SK-N-SH (cell line): ENCODE measurements at regions not wholly inside any gene's neighbourhood (a gene's known extent, or its start where the extent isn't known, plus 50 kb on each side); places are given as distances from the start of the nearest gene placed in this dataset.

Experiments
- CTCF ChIA-PET: fragments of 300-600, 350-600 bp; formaldehyde crosslinking; extraction: SDS; loops from one replicate; lab custom pipeline; 2021; lab: Yijun Ruan, JAX
- POLR2A ChIA-PET: fragments of 350-600 bp; sonication (Branson Sonifier 250); formaldehyde crosslinking; extraction: SDS; loops from one replicate; lab custom pipeline; 2020; ENCODE audit warnings: antibody characterized with exemption, inconsistent platforms; lab: Yijun Ruan, JAX
- DNase-seq: peaks from one replicate; pipeline ENCODE4 v3.0.0; 2012
- H2AFZ ChIP-seq: fragments of 200-600 bp; sonication (generic); 2 replicates; pipeline ENCODE4 v1.8.1; 2016; ENCODE audit warnings: antibody characterized with exemption, mild to moderate bottlenecking, low read depth
- H3F3A ChIP-seq: fragments of 200-600 bp; sonication (generic); replicated peaks from 2 replicates; pipeline ENCODE3; 2016; ENCODE audit warnings: antibody characterized with exemption, mild to moderate bottlenecking; ENCODE audit not compliant: insufficient read depth
- H3K27ac ChIP-seq, 2 experiments: fragments of 200-500 bp in 1 of 2; fragments of 200-600 bp in 1 of 2; sonication (Bioruptor generic) in 1 of 2; sonication (generic), shearing (Covaris generic) in 1 of 2; 2 replicates each; pipeline versions ENCODE4 v1.5.1 to v1.6.1; 2014 to 2016; ENCODE audit warnings: low read depth in 2 of 2, inconsistent platforms in 1 of 2, low read length in 1 of 2, mild to moderate bottlenecking in 1 of 2, mixed read lengths in 1 of 2
- H3K27me3 ChIP-seq: fragments of 200-600 bp; sonication (generic), shearing (Covaris generic); 2 replicates; pipeline ENCODE4 v1.6.1; 2016; ENCODE audit warnings: mixed run types; ENCODE audit not compliant: insufficient read depth
- H3K36me3 ChIP-seq, 2 experiments: fragments of 200-500 bp in 1 of 2; fragments of 200-600 bp in 1 of 2; sonication (Bioruptor generic) in 1 of 2; sonication (generic) in 1 of 2; replicated peaks in 1 of 2; 2 replicates each; pipeline versions ENCODE3 to v1.5.1; 2014 to 2016; ENCODE audit warnings: low read length in 1 of 2, mild to moderate bottlenecking in 1 of 2; ENCODE audit not compliant: insufficient read depth in 2 of 2, control insufficient read depth in 1 of 2
- H3K4me1 ChIP-seq, 2 experiments: fragments of 200-500 bp in 1 of 2; fragments of 200-600 bp in 1 of 2; sonication (Bioruptor generic) in 1 of 2; sonication (generic), shearing (Covaris generic) in 1 of 2; 2 replicates each; pipeline versions ENCODE4 v1.5.1 to v1.6.1; 2014 to 2016; ENCODE audit warnings: low read depth in 1 of 2, low read length in 1 of 2, mixed run types in 1 of 2; ENCODE audit not compliant: insufficient read depth in 2 of 2, control insufficient read depth in 1 of 2
- H3K4me2 ChIP-seq: fragments of 200-600 bp; sonication (generic), shearing (Covaris generic); 2 replicates; pipeline ENCODE4 v1.6.1; 2017; ENCODE audit warnings: mixed run types
- H3K4me3 ChIP-seq, 2 experiments: fragments of 200-500 bp in 1 of 2; fragments of 200-600 bp in 1 of 2; sonication (Bioruptor generic) in 1 of 2; sonication (generic), shearing (Covaris generic) in 1 of 2; 2 replicates each; pipeline versions ENCODE4 v1.5.1 to v1.8.1; 2014 to 2016; ENCODE audit warnings: low read depth in 2 of 2, inconsistent platforms in 1 of 2, low read length in 1 of 2, mild to moderate bottlenecking in 1 of 2, mixed read lengths in 1 of 2, moderate library complexity in 1 of 2
- H3K79me2 ChIP-seq: fragments of 200-600 bp; sonication (generic); 2 replicates; pipeline ENCODE4 v1.8.1; 2017; ENCODE audit warnings: mild to moderate bottlenecking; ENCODE audit not compliant: insufficient read depth
- H3K9ac ChIP-seq: fragments of 200-600 bp; sonication (generic); 2 replicates; pipeline ENCODE4 v1.6.1; 2017; ENCODE audit warnings: mixed run types
- H3K9me2 ChIP-seq: fragments of 200-600 bp; sonication (generic); 2 replicates; pipeline ENCODE4 v1.6.1; 2017; ENCODE audit warnings: mixed run types
- H3K9me3 ChIP-seq: fragments of 200-600 bp; sonication (generic); 2 replicates; pipeline ENCODE4 v1.6.1; 2017; ENCODE audit warnings: mixed run types, mild to moderate bottlenecking, moderate library complexity
- H4K20me1 ChIP-seq: fragments of 200-600 bp; sonication (generic); 2 replicates; pipeline ENCODE4 v1.6.1; 2017; ENCODE audit warnings: mild to moderate bottlenecking, mixed run types; ENCODE audit not compliant: insufficient read depth
- EP300 ChIP-seq, 2 experiments: IDR thresholded peaks; 2 replicates each; pipeline versions ENCODE4 v1.4.0 to v1.6.1; 2012; ENCODE audit warnings: borderline replicate concordance in 1 of 2, low read depth in 1 of 2, low read length in 1 of 2
- FOSL2 ChIP-seq: IDR thresholded peaks from 2 replicates; pipeline ENCODE4 v1.4.0; 2012; ENCODE audit warnings: low read depth, mild to moderate bottlenecking, moderate library complexity, borderline replicate concordance
- GABPA ChIP-seq: IDR thresholded peaks from 2 replicates; pipeline ENCODE4 v1.4.0; 2012; ENCODE audit warnings: low read depth, mild to moderate bottlenecking
- GATA2 ChIP-seq: sonication (generic); formaldehyde crosslinking; IDR thresholded peaks from 2 replicates; pipeline ENCODE4 v1.5.0; 2020; ENCODE audit warnings: mild to moderate bottlenecking, missing genetic modification reagents
- JUND ChIP-seq: IDR thresholded peaks from 2 replicates; pipeline ENCODE4 v1.4.0; 2012
- MEF2A ChIP-seq: IDR thresholded peaks from 2 replicates; pipeline ENCODE4 v1.4.0; 2012; ENCODE audit warnings: low read depth, borderline replicate concordance
- MXI1 ChIP-seq: IDR thresholded peaks from 2 replicates; pipeline ENCODE4 v1.6.1; 2012; ENCODE audit warnings: mild to moderate bottlenecking, low read depth, low read length, improper control_type of control experiment
- NFIC ChIP-seq: IDR thresholded peaks from 2 replicates; pipeline ENCODE4 v1.4.0; 2012; ENCODE audit warnings: borderline replicate concordance
- RCOR1 ChIP-seq: fragments of 150-350 bp; IDR thresholded peaks from 2 replicates; pipeline ENCODE4 v1.6.1; 2017; ENCODE audit warnings: antibody characterized with exemption, low read length
- RFX5 ChIP-seq: IDR thresholded peaks from 2 replicates; pipeline ENCODE4 v1.6.1; 2012; ENCODE audit warnings: mild to moderate bottlenecking, improper control_type of control experiment, low read length
- SMC3 ChIP-seq: IDR thresholded peaks from 2 replicates; pipeline ENCODE4 v1.6.1; 2012; ENCODE audit warnings: low read depth, low read length, improper control_type of control experiment
- YY1 ChIP-seq: IDR thresholded peaks from 2 replicates; pipeline ENCODE4 v1.4.0; 2012; ENCODE audit warnings: low read depth, mild to moderate bottlenecking
- WGBS: methylation state at CpG from one replicate; pipeline ENCODE4 v1.1.6; 2017; ENCODE audit warnings: low lambda C conversion rate; 5-methylcytosine and 5-hydroxymethylcytosine counted together
- TF ChIP-seq, protein P1 (sequence below): IDR thresholded peaks from 2 replicates; pipeline ENCODE4 v1.4.0; 2012; ENCODE audit warnings: low read depth
- TF ChIP-seq, protein P2 (sequence below): IDR thresholded peaks from 2 replicates; pipeline ENCODE4 v1.4.0; 2012; ENCODE audit warnings: low read depth, borderline replicate concordance
- TF ChIP-seq, protein P3 (sequence below): IDR thresholded peaks from 2 replicates; pipeline ENCODE4 v1.6.1; 2012; ENCODE audit warnings: mild to moderate bottlenecking, low read depth, low read length, moderate library complexity
- TF ChIP-seq, protein P4 (sequence below): fragments of 150-350 bp; IDR thresholded peaks from 2 replicates; pipeline ENCODE4 v1.6.1; 2017; ENCODE audit warnings: antibody characterized with exemption, low read length, low read depth, borderline replicate concordance

DNA sequence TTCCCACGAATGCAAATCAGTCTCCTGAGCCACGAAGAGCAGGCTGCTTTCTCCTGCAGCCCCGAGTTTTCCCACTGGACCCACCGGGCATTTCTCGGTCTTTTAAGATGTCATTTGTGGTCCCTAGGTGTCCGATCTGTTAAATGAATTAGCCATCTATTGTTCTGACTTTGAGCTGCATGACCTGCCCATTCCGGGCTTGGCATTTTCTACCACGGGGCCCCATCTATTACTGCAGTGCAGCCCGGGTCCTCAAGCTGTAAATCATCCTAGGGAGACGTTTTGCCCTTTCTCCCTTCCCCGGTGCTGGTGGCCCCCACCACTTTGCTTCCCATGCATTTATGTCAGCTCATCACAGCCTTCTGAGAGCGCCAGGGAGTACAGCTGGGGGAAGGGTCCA, 405.4 kb downstream of the IRX1 start:
- Histone ChIP-seq H3K4me3 (no peak overlapping the region), H3K27ac (no peak overlapping the region), H3F3A (no peaks in the 10 kb centered on the region), H3K9ac (no peak overlapping the region), H3K9me3 (no peaks in the 10 kb centered on the region), H2AFZ (no peak overlapping the region), H3K4me2 (no peak overlapping the region), H3K79me2 (no peaks in the 10 kb centered on the region), H3K9me2 (no peaks in the 10 kb centered on the region), H3K4me1 (no peaks in the 10 kb centered on the region), H3K36me3 (no peaks in the 10 kb centered on the region), H3K27me3 (no peaks in the 10 kb centered on the region), H4K20me1 (no peaks in the 10 kb centered on the region)
- TF ChIP-seq RCOR1, result no peak
- TF ChIP-seq MXI1, result no peak
- TF ChIP-seq, protein P1, sequence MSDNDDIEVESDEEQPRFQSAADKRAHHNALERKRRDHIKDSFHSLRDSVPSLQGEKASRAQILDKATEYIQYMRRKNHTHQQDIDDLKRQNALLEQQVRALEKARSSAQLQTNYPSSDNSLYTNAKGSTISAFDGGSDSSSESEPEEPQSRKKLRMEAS, result no peak
- no peak for TF ChIP-seq NFIC
- no peak for TF ChIP-seq FOSL2
- TF ChIP-seq GATA2 (CRISPR knock-in tag), result no peak
- no peak for TF ChIP-seq RFX5
- POLR2A ChIA-PET, result no interaction called here
- CTCF ChIA-PET, result no interaction called here
- 3% methylated on average over 12 of the region's 12 CpGs for WGBS
- no peak for DNase-seq

DNA sequence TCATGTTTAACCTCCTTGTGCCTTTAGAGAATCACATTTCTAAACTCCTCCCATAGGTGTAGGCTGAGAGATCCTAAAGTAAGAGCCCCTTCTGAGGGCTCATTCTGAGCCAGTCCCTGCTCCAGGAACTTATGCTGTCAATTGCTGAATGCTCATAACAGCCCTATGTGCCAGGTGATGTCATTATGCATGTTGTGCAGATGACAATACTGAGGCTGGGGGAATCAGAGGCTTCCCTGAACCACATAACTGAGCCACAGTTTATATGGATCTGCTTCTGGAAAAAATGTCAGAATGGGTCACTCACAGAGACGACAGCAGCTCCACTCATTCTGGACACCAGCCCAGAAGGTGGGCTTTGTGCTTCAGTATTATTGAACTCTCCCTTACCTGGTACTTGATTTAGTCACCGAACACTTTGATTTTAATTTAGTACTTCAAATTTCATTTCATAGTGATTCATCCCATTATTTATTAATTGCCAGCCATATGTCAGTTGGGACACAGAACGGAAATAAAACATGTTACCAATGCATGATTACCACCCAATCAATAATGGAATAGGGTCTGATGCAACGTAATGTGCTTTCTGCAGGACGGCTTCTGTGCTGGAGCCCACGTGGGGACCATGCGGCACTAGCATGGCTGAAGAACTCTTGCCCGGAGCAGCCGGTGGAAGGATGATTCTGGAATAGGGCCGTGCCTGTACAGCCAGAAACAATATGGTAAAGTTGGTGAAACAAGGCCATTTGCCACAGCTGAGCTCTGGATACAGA, 406.3 kb downstream of the IRX1 start:
- Histone ChIP-seq H3K4me3 (no peak overlapping the region), H3K27ac (no peak overlapping the region), H3K9me3 (no peaks in the 10 kb centered on the region), H3K36me3 (no peaks in the 10 kb centered on the region), H2AFZ (no peak overlapping the region), H3K4me1 (no peaks in the 10 kb centered on the region), H3K79me2 (no peaks in the 10 kb centered on the region), H3K9me2 (no peaks in the 10 kb centered on the region), H4K20me1 (no peaks in the 10 kb centered on the region), H3K9ac (no peak overlapping the region), H3F3A (no peaks in the 10 kb centered on the region), H3K4me2 (no peak overlapping the region), H3K27me3 (no peaks in the 10 kb centered on the region)
- CTCF ChIA-PET, result no interaction called here
- POLR2A ChIA-PET, result no interaction called here
- DNase-seq, result no peak
- 23% methylated on average over 10 of the region's 10 CpGs for WGBS
- TF ChIP-seq JUND, result no peak

DNA sequence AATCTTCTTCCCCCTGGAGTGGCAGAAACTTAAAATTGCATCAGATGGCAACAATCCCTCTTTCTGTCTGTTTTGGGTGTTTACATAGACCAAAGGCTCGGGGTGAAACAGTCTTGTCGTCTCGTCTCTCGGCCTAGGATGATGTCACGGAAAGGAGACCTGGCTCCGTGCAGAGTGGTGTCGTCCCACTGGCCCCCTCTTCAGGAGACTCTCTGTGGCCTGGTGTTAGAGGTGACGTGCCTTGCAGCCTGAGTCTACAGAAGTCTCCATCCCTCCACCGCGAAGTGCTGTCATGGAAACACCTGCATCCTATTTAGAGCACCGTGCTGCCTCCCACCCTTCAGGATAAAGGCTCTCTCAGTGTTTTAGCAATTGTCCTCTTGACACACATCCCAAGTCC, 409.7 kb downstream of the IRX1 start:
- Histone ChIP-seq H3K27ac (no peak overlapping the region), H2AFZ (no peak overlapping the region), H3K9ac (no peak overlapping the region), H3K4me2 (no peak overlapping the region), H3K9me3 (no peaks in the 10 kb centered on the region), H3K79me2 (no peaks in the 10 kb centered on the region), H3K4me1 (no peaks in the 10 kb centered on the region), H4K20me1 (no peaks in the 10 kb centered on the region), H3F3A (no peaks in the 10 kb centered on the region), H3K4me3 (no peak overlapping the region), H3K9me2 (no peaks in the 10 kb centered on the region), H3K36me3 (no peaks in the 10 kb centered on the region), H3K27me3 (no peaks in the 10 kb centered on the region)
- WGBS, result 12% methylated on average over 11 of the region's 11 CpGs
- no peak for DNase-seq
- ChIA-PET POLR2A (no interaction called here), CTCF (no interaction called here)
- TF ChIP-seq SMC3, result no peak
- TF ChIP-seq GABPA, result no peak
- TF ChIP-seq GATA2 (CRISPR knock-in tag), result no peak
- TF ChIP-seq FOSL2, result no peak
- TF ChIP-seq, protein P2, sequence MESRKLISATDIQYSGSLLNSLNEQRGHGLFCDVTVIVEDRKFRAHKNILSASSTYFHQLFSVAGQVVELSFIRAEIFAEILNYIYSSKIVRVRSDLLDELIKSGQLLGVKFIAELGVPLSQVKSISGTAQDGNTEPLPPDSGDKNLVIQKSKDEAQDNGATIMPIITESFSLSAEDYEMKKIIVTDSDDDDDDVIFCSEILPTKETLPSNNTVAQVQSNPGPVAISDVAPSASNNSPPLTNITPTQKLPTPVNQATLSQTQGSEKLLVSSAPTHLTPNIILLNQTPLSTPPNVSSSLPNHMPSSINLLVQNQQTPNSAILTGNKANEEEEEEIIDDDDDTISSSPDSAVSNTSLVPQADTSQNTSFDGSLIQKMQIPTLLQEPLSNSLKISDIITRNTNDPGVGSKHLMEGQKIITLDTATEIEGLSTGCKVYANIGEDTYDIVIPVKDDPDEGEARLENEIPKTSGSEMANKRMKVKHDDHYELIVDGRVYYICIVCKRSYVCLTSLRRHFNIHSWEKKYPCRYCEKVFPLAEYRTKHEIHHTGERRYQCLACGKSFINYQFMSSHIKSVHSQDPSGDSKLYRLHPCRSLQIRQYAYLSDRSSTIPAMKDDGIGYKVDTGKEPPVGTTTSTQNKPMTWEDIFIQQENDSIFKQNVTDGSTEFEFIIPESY, result no peak
- TF ChIP-seq, protein P3, sequence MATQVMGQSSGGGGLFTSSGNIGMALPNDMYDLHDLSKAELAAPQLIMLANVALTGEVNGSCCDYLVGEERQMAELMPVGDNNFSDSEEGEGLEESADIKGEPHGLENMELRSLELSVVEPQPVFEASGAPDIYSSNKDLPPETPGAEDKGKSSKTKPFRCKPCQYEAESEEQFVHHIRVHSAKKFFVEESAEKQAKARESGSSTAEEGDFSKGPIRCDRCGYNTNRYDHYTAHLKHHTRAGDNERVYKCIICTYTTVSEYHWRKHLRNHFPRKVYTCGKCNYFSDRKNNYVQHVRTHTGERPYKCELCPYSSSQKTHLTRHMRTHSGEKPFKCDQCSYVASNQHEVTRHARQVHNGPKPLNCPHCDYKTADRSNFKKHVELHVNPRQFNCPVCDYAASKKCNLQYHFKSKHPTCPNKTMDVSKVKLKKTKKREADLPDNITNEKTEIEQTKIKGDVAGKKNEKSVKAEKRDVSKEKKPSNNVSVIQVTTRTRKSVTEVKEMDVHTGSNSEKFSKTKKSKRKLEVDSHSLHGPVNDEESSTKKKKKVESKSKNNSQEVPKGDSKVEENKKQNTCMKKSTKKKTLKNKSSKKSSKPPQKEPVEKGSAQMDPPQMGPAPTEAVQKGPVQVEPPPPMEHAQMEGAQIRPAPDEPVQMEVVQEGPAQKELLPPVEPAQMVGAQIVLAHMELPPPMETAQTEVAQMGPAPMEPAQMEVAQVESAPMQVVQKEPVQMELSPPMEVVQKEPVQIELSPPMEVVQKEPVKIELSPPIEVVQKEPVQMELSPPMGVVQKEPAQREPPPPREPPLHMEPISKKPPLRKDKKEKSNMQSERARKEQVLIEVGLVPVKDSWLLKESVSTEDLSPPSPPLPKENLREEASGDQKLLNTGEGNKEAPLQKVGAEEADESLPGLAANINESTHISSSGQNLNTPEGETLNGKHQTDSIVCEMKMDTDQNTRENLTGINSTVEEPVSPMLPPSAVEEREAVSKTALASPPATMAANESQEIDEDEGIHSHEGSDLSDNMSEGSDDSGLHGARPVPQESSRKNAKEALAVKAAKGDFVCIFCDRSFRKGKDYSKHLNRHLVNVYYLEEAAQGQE, result no peak
- TF ChIP-seq EP300 (IDR thresholded peaks at IDR 0.05; ENCODE audit: borderline replicate concordance in 1 of 2, low read depth in 1 of 2, low read length in 1 of 2), result no peak
- TF ChIP-seq YY1, result no peak
- TF ChIP-seq, protein P4, sequence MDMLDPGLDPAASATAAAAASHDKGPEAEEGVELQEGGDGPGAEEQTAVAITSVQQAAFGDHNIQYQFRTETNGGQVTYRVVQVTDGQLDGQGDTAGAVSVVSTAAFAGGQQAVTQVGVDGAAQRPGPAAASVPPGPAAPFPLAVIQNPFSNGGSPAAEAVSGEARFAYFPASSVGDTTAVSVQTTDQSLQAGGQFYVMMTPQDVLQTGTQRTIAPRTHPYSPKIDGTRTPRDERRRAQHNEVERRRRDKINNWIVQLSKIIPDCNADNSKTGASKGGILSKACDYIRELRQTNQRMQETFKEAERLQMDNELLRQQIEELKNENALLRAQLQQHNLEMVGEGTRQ, result no peak
- no peak for TF ChIP-seq MEF2A
